GM20000 (cell line): ENCODE measurements at regions not wholly inside any gene's neighbourhood (a gene's known extent, or its start where the extent isn't known, plus 50 kb on each side); places are given as distances from the start of the nearest gene placed in this dataset.
"Not testable (repeated sequence)": the region's sequence is repeated elsewhere in the genome, so short reads cannot be mapped to it uniquely, and the experiment has no call there.

Experiments
- DNase-seq: peaks from one replicate; pipeline ENCODE4 v3.0.0; 2012; ENCODE audit warnings: low spot score
- CTCF ChIP-seq: IDR thresholded peaks from 2 replicates; pipeline ENCODE4 v1.5.1; 2012; ENCODE audit warnings: mild to moderate bottlenecking, control low read depth; ENCODE audit errors: extremely low read depth, missing control alignments

DNA sequence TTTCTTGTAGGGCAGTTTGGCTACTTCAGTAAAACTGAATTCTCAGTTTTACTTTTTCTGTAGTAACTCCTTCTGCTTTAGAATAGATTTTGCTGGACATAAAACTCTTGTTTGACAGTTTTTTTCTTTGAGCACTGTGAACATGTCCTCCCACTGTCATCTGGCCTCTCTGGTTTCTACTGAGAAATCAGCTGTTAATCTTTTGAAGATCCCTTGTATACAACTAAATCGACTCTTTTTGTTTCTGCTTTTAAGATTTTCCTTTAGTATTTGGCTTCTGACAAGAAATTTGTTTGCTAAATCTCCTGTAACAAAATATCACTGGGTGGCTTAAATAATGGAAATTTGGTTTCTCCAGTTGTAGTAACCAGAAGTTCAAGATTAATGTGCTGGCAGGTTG lies 570.9 kb upstream of the RAB6C start:
- TF ChIP-seq CTCF, result no peak

DNA sequence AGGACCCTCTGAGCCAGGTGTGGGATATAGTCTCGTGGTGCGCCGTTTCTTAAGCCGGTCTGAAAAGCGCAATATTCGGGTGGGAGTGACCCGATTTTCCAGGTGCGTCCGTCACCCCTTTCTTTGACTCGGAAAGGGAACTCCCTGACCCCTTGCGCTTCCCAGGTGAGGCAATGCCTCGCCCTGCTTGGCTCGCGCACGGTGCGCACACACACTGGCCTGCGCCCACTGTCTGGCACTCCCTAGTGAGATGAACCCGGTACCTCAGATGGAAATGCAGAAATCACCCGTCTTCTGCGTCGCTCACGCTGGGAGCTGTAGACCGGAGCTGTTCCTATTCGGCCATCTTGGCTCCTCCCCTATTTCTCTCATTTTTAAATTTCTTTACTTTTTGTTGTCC lies 562.4 kb upstream of the RAB6C start:
- not testable (repeated sequence) for DNase-seq

More for the DNA sequence above, 570.9 kb upstream of the RAB6C start:
- no peak for DNase-seq

DNA sequence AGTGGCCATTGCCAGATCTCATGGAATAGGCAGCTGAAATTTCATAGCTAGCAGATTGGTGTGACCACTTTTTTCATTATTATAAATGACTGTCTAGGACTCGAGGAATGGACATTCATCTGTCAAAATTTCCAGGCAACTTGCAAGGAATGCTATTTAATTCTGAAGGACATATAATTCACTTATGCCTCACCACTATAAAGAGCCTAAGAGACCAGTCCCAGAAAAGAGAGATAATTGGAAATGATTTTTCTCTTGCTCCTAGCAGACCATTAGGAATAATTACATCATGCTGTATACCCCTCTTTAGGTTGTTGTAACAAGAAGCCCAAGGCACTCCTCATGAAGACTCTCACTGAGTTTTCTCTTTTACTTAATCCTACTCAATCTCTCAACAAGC lies 557.4 kb upstream of the RAB6C start:
- no peak for DNase-seq

GRCh38 chr2:129428086-129428660 lies 551.3 kb upstream of the RAB6C start:
- DNase-seq, result no peak
- no peak for TF ChIP-seq CTCF

More for the DNA sequence above, 557.4 kb upstream of the RAB6C start:
- TF ChIP-seq CTCF, result no peak

- TF ChIP-seq CTCF, result no peak
- DNase-seq, result no peak
These were observed 548.6 kb upstream of the RAB6C start for GRCh38 chr2:129430911-129431310.

GRCh38 chr2:129431881-129432280 lies 547.6 kb upstream of the RAB6C start:
- no peak for DNase-seq
- no peak for TF ChIP-seq CTCF

DNA sequence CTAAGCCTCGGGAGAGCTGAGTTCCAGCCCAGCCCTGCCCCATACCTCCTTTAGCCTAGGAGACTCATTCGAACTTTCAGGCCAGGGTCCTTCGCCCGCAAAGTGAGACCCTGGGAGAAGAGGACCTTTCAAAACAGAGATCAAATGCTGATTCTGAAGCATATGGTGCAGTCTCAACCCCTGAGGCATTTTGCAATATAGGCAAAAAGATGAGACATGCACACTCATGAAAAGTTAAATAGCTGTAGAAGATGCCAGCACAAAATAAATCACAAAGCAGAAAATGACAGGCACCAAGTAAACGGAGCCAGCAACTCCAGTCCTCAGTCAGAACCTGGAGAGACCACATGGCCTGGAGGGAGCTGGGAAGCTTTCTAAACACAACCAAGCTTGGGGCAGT lies 542.7 kb upstream of the RAB6C start:
- no peak for TF ChIP-seq CTCF
- no peak for DNase-seq

DNA sequence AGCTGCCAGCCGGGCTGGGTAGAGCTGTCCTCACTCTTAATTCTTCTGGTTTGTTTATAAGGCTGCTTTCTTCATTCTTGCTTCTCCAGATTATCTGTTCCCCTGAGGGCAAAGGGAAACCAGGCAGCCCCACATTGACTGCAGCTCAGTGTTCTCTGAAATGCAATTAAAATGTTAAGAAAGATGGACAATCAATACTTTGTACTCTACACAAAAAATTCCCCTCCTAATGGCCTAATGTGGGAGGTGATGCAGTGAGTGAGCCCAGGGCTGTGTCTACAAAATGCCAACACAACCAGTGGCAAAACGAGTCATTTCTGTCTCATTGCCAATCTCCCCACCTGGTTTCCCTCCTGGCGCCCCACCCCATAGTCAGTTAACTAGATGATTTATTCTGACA lies 541.7 kb upstream of the RAB6C start:
- no peak for TF ChIP-seq CTCF
- DNase-seq, result no peak
